Cardiac fibroblast (primary cell): ENCODE measurements at regions not wholly inside any gene's neighbourhood (a gene's known extent, or its start where the extent isn't known, plus 50 kb on each side); places are given as distances from the start of the nearest gene placed in this dataset.
A peak's percentile ranks its signal among the peaks of the same experiment; 100 is the strongest.

Experiments used
- DNase-seq, 2 donors: peaks; one replicate each; pipeline versions ENCODE4 v3.0.0 to v3.0.0-alpha.2; 2010; ENCODE audit warnings: low read depth in 2 of 2
- H3K4me3 ChIP-seq, 2 donors: replicated peaks in 1 of 2; 1 replicate in 1 of 2; 2 replicates in 1 of 2; pipeline ENCODE4 v1.5.1; 2011; ENCODE audit warnings: low read depth in 2 of 2, low read length in 2 of 2, mild to moderate bottlenecking in 2 of 2, moderate library complexity in 1 of 2
- TF ChIP-seq, protein P1 (sequence below): IDR thresholded peaks from one replicate; pipeline ENCODE4 v1.5.1; 2011; ENCODE audit warnings: low read depth, mild to moderate bottlenecking, low read length, inconsistent platforms

DNA sequence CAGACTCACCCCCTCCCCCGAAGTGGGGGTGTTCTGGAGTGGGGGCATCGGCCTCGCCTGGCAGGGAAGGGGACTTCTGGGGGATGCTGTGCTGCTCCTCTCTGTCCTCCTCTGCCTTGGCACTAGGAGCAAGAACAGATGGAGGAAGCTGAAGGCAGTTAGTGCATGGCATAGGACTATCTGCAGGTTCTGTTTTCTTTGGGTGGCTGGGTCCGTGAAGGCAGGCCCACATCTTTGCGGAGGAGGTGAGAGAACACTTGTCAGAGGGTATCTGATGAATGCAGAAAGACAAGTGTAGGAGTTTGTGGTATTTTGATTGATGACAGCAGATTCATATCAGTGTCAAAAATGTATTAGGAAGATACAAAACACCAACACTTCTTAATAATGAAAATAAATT is 411.4 kb downstream of the TSN start:
- no peak for DNase-seq
- H3K4me3 ChIP-seq = no peak overlapping the region
- TF ChIP-seq, protein P1, sequence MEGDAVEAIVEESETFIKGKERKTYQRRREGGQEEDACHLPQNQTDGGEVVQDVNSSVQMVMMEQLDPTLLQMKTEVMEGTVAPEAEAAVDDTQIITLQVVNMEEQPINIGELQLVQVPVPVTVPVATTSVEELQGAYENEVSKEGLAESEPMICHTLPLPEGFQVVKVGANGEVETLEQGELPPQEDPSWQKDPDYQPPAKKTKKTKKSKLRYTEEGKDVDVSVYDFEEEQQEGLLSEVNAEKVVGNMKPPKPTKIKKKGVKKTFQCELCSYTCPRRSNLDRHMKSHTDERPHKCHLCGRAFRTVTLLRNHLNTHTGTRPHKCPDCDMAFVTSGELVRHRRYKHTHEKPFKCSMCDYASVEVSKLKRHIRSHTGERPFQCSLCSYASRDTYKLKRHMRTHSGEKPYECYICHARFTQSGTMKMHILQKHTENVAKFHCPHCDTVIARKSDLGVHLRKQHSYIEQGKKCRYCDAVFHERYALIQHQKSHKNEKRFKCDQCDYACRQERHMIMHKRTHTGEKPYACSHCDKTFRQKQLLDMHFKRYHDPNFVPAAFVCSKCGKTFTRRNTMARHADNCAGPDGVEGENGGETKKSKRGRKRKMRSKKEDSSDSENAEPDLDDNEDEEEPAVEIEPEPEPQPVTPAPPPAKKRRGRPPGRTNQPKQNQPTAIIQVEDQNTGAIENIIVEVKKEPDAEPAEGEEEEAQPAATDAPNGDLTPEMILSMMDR = no peak

DNA sequence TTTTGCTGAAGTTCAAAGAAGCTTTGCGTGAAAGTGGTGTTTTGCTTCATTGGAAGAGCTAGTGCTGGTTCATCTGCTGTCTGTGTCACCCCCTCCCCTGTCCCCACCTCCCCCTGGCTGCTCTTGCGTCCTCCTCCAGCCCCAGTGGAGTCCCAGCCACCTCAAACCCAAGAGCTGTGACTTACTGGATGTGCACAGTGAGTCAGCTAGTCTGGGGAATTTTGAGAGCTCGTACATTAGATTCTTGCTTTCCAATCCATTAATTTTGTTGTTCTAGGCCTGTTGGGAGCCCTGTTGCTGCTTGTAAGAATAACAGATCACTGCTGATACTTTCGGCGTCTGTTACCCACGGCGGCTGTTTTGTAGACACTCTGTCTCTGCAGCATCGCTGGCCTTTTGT is 412.1 kb downstream of the TSN start:
- TF ChIP-seq, protein P1 = no peak
- no peak overlapping the region for H3K4me3 ChIP-seq
- DNase-seq = peak in 1 of 2 donors; percentile 30

DNA sequence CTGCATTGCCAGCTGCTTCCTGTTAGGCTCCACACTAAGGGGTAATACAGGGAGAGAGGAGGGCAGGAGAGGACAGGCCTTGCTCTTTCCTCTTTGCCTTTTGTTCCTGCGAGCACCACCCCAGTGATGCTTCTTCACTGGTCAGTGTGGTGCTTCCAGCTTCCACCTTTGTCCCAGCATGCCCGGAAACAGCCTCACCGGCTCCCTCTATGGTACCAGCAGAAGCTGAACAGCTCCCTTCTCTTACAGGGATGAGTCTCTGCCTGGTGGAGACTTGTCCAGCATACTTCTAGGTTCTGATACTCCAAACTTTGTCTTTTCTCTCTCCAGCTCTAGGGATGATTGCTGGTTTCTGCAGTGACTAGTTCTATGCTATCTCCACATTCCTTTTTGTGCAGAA is 413.3 kb downstream of the TSN start:
- DNase-seq = peak in 1 of 2 donors; percentile 20
- no peak overlapping the region for H3K4me3 ChIP-seq
- TF ChIP-seq, protein P1 = peak; percentile 35

DNA sequence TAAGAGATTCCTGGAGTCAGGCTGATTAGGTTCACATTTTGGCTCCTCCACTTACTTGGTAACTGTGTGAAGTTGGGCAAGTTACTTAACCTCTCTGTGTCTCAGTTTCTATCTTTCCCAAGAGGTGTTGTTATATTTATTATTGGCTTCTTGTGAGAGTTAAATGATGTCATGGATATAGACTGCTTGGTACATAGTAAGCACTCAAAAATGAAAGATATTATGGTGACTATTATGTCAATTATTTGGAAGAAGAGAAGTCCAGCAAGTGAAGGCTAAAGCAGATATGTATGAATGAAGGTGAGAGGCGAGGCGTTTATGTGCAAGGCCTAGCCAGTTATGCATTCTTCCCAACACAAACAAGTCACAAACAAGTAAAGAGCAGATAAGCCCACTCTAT is 417.4 kb downstream of the TSN start:
- DNase-seq = no peak
- TF ChIP-seq, protein P1 = no peak
- H3K4me3 ChIP-seq = no peak overlapping the region

DNA sequence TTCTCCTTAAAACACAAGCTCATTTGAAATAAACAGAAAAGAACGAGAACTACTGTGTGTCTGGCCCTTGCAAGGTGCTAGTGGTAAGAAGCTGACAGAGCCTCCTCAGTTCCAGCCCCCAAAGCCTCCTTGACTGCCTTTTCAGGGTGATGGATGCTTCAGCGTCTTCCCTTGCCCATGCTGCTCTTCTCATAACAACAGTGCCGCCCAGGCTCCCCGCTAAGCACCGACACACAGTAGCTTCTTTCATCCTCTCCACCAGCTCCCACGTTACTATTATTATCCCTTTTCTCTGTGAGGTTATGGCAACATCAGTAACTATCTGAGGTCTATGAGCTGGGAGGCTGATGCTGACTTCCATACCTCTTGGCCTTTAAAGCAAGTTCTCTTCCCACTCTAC is 418.6 kb downstream of the TSN start:
- H3K4me3 ChIP-seq = no peak overlapping the region
- TF ChIP-seq, protein P1 = no peak
- no peak for DNase-seq

DNA sequence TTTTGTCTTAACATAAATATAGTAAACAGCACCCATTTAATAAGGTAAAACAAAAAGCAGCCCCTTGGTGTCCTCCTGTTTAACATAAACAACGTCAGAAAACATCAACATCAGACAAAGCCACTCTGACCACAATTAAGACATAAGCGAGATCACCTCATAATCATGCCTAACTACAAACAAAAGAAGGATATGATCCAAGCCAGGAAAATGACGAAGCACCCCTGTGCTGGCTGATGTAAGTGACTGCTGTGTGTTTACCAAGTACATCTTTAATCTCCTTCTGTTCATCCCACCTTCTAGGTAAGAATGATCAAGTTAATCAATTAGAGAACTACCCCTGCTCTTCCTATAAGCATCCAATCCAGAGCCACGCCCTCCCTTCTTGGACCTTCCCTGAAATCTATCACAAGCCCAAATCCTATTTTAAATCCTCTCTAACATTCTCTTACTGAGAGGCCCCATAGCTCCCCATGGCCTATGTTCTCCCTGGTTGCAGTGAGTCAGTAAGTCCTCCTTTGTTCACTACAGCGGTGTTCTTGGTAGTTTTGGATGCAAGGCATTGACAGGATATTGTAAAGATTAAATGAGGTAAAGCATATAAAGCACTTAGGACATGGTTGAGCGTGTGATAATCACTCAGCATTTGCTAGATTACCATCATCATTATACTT is 424.2 kb downstream of the TSN start:
- H3K4me3 ChIP-seq = no peak overlapping the region
- TF ChIP-seq, protein P1 = no peak
- peak; percentile 35 to 93 for DNase-seq

DNA sequence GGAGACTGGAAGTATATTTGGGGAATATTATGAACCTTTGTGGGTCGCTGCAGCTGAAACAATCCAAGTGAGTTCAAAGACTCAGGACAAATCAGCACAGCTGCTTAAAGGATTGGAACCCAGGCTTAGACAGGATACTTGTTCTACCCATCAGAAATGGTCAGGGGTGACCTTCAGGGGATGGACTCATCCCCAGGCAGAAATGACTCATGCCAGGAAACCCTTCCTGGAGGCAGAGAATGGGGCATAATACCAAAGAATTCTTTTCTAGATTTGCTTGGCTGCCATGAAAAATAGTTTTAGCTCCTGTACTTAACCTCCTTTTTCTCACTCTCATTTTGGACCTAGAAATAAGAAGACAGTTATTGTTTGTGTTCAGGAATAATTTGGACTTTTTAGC is 425.5 kb downstream of the TSN start:
- TF ChIP-seq, protein P1 = no peak
- no peak overlapping the region for H3K4me3 ChIP-seq
- peak in 1 of 2 donors; percentile 43 for DNase-seq
